Tibial artery (tissue), 4 donors: ENCODE measurements at regions not wholly inside any gene's neighbourhood (a gene's known extent, or its start where the extent isn't known, plus 50 kb on each side); places are given as distances from the start of the nearest gene placed in this dataset.

Source experiments
- DNase-seq, 2 donors: peaks; one replicate each; pipeline ENCODE4 v3.0.0-alpha.2; 2019
- H3K27ac ChIP-seq, 2 donors: fragments of 200-600 bp; sonication (generic) in 1 of 2; 1 replicate in 1 of 2; 2 replicates in 1 of 2; pipeline ENCODE4 v1.5.1; 2018 to 2019; ENCODE audit warnings: mild to moderate bottlenecking in 1 of 2
- H3K27me3 ChIP-seq, 2 donors: fragments of 200-600 bp; sonication (generic) in 1 of 2; one replicate each; pipeline versions ENCODE4 v1.5.1 to v1.6.0; 2016 to 2019
- H3K36me3 ChIP-seq, 3 donors: fragments of 200-600 bp; sonication (generic) in 2 of 3; one replicate each; pipeline ENCODE4 v1.5.1; 2016 to 2019; ENCODE audit warnings: mild to moderate bottlenecking in 2 of 3
- H3K4me1 ChIP-seq, 4 donors: fragments of 200-600 bp; sonication (generic) in 2 of 4; 1 replicate in 3 of 4; 2 replicates in 1 of 4; pipeline ENCODE4 v1.5.1; 2016 to 2019
- H3K4me3 ChIP-seq, 2 donors: fragments of 200-600 bp; sonication (generic) in 1 of 2; 1 replicate in 1 of 2; 2 replicates in 1 of 2; pipeline ENCODE4 v1.5.1; 2018 to 2019; ENCODE audit warnings: mild to moderate bottlenecking in 2 of 2
- H3K9me3 ChIP-seq, 3 donors: fragments of 200-600 bp; sonication (generic) in 1 of 3; one replicate each; pipeline ENCODE4 v1.5.1; 2016 to 2019
- CTCF ChIP-seq, 2 experiments: fragments of 200-600 bp in 1 of 2; fragments of 450-650 bp in 1 of 2; IDR thresholded peaks; one replicate each; pipeline ENCODE4 v1.5.1; 2017 to 2019; ENCODE audit warnings: antibody characterized with exemption in 2 of 2, mild to moderate bottlenecking in 1 of 2, moderate library complexity in 1 of 2
- intact Hi-C: fragments of 100-400 bp; cut with DNase I; formaldehyde crosslinking; loops from one replicate; pipeline ENCODE4 v1.15.0; 2023; ENCODE audit warnings: low total_unique reads

- Histone ChIP-seq H3K36me3 (no peaks in the 10 kb centered on the region), H3K27ac (no peak overlapping the region), H3K4me3 (no peak overlapping the region), H3K27me3 (no peaks in the 10 kb centered on the region), H3K9me3 (no peaks in the 10 kb centered on the region), H3K4me1 (peaks cover 0 to 4% (median 0%) of the 10 kb centered on the region in 4 donors)
- no peak for TF ChIP-seq CTCF (IDR thresholded peaks at IDR 0.05)
- intact Hi-C loops: no loop called here
- no peak for DNase-seq
Measured at GRCh38 chr10:31081937-31082840, 50.5 kb upstream of the ZNF438 start.

- H3K27ac ChIP-seq: no peak overlapping the region
- no peaks in the 10 kb centered on the region for H3K9me3 ChIP-seq
- intact Hi-C loops: no loop called here
- DNase-seq: peak; percentile 53 to 74
- peak; percentile 30 to 37 for TF ChIP-seq CTCF (IDR thresholded peaks at IDR 0.05)
- peaks cover 0 to 4% (median 0%) of the 10 kb centered on the region in 4 donors for H3K4me1 ChIP-seq
- H3K4me3 ChIP-seq: no peak overlapping the region
- H3K36me3 ChIP-seq: no peaks in the 10 kb centered on the region
- H3K27me3 ChIP-seq: no peaks in the 10 kb centered on the region
Measured at GRCh38 chr10:31083765-31084184, 52.1 kb upstream of the ZNF438 start.

GRCh38 chr10:31087011-31087410 lies 55.3 kb upstream of the ZNF438 start:
- Histone ChIP-seq H3K9me3 (no peaks in the 10 kb centered on the region), H3K27ac (no peak overlapping the region), H3K36me3 (no peaks in the 10 kb centered on the region), H3K4me3 (no peak overlapping the region), H3K27me3 (no peaks in the 10 kb centered on the region), H3K4me1 (peaks cover 0 to 4% (median 0%) of the 10 kb centered on the region in 4 donors)
- intact Hi-C loops: no loop called here
- no peak for TF ChIP-seq CTCF (IDR thresholded peaks at IDR 0.05)
- DNase-seq: no peak

- TF ChIP-seq CTCF (IDR thresholded peaks at IDR 0.05): no peak
- H3K36me3 ChIP-seq: no peaks in the 10 kb centered on the region
- H3K4me1 ChIP-seq: peaks cover 0 to 4% (median 0%) of the 10 kb centered on the region in 4 donors
- H3K27me3 ChIP-seq: no peaks in the 10 kb centered on the region
- intact Hi-C loops: no loop called here
- H3K27ac ChIP-seq: no peak overlapping the region
- DNase-seq: no peak
- H3K9me3 ChIP-seq: no peaks in the 10 kb centered on the region
- H3K4me3 ChIP-seq: no peak overlapping the region
Measured at GRCh38 chr10:31087851-31088250, 56.2 kb upstream of the ZNF438 start.

GRCh38 chr10:31090894-31091607 lies 59.4 kb upstream of the ZNF438 start:
- no peak overlapping the region for H3K4me3 ChIP-seq

More at GRCh38 chr10:31090894-31091607, 59.4 kb upstream of the ZNF438 start:
- H3K27ac ChIP-seq: no peak overlapping the region
- H3K4me1 ChIP-seq: no peaks in the 10 kb centered on the region
- no peaks in the 10 kb centered on the region for H3K9me3 ChIP-seq
- no peaks in the 10 kb centered on the region for H3K27me3 ChIP-seq
- no peak for DNase-seq
- intact Hi-C loops: no loop called here
- H3K36me3 ChIP-seq: no peaks in the 10 kb centered on the region
- TF ChIP-seq CTCF (IDR thresholded peaks at IDR 0.05): no peak
